ENCODE measurements at regions not wholly inside any gene's neighbourhood (a gene's known extent, or its start where the extent isn't known, plus 50 kb on each side); places are given as distances from the start of the nearest gene placed in this dataset.

GRCh38 chr11:129636926-129637325 lies 178.7 kb upstream of the TMEM45B start:
- TF ChIP-seq CTCF (IDR thresholded peaks at IDR 0.05) = no peak
- TF ChIP-seq POLR2A (IDR thresholded peaks at IDR 0.05) = no peak
- no peak for TF ChIP-seq EP300 (IDR thresholded peaks at IDR 0.05)

All from tibial nerve (tissue), 4 donors.